IPS-20b (cell line): ENCODE measurements at regions not wholly inside any gene's neighbourhood (a gene's known extent, or its start where the extent isn't known, plus 50 kb on each side); places are given as distances from the start of the nearest gene placed in this dataset.

Experiments
- H3K27ac ChIP-seq: one replicate; pipeline ENCODE4 v1.5.1; 2013; ENCODE audit warnings: low read length
- H3K27me3 ChIP-seq: 2 replicates; pipeline ENCODE4 v1.6.1; 2013; ENCODE audit warnings: mild to moderate bottlenecking, low read length, inconsistent platforms; ENCODE audit not compliant: insufficient read depth
- H3K36me3 ChIP-seq: 2 replicates; pipeline ENCODE4 v1.6.1; 2013; ENCODE audit warnings: low read depth, mild to moderate bottlenecking, inconsistent platforms, low read length, moderate library complexity; ENCODE audit not compliant: insufficient read depth
- H3K4me1 ChIP-seq: 2 replicates; pipeline ENCODE4 v1.6.1; 2013; ENCODE audit warnings: mild to moderate bottlenecking, control low read depth, inconsistent platforms, low read length, moderate library complexity; ENCODE audit not compliant: insufficient read depth
- H3K4me3 ChIP-seq: 2 replicates; pipeline ENCODE4 v1.5.1; 2013; ENCODE audit warnings: mild to moderate bottlenecking, low read length, inconsistent platforms
- H3K9ac ChIP-seq: 2 replicates; pipeline ENCODE4 v1.6.1; 2013; ENCODE audit warnings: low read depth, mild to moderate bottlenecking, inconsistent platforms, low read length, moderate library complexity
- H3K9me3 ChIP-seq: 2 replicates; pipeline ENCODE4 v1.6.1; 2013; ENCODE audit warnings: mild to moderate bottlenecking, low read depth, low read length, inconsistent platforms; ENCODE audit not compliant: insufficient read depth

DNA sequence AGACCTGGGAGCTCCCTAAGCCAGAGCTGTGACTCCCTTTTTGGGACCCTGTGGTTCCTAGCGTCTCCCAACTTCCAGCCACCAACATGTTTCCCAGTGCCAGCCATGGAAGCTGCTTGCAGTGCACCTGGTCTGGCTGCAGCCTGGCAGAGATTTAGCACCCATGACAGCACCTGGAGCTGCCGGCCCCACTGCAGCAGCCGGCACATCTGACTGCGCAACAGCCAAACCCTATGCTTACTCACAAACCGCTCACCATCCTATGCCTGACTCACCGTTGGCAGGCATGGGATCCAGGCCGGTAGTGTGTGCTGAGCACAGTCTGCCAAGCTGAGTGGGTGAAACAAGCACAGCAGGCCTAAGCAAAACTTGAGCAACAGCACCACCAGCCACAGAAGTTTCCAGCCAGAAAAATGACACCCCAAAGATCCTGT lies 435.9 kb upstream of the PRMT6 start:
- Histone ChIP-seq H3K27ac (no peak overlapping the region), H3K4me3 (no peak overlapping the region), H3K9me3 (no peaks in the 10 kb centered on the region), H3K27me3 (no peaks in the 10 kb centered on the region), H3K9ac (no peak overlapping the region), H3K4me1 (no peaks in the 10 kb centered on the region), H3K36me3 (no peaks in the 10 kb centered on the region)

DNA sequence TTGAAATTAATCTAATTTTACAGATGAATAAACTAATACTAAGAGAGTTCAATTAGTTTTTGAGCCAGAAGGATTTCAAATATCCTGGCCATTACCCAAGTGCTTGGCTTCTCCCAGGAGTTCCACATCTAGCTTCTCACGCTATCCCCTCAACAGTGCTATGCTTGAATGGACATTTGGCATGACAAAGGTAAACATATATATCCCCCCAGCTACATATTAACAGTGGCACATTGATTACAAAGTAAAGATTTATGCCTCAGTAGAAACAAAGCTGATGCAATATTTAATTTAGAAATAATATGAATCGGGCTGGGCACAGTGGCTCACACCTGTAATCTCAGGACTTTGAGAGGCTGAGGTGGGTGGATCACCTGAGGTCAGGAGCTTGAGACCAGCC lies 434.6 kb upstream of the PRMT6 start:
- no peaks in the 10 kb centered on the region for H3K4me1 ChIP-seq
- H3K9me3 ChIP-seq, result no peaks in the 10 kb centered on the region
- H3K4me3 ChIP-seq, result no peak overlapping the region
- no peak overlapping the region for H3K27ac ChIP-seq
- H3K27me3 ChIP-seq, result no peaks in the 10 kb centered on the region
- H3K9ac ChIP-seq, result no peak overlapping the region
- H3K36me3 ChIP-seq, result no peaks in the 10 kb centered on the region

DNA sequence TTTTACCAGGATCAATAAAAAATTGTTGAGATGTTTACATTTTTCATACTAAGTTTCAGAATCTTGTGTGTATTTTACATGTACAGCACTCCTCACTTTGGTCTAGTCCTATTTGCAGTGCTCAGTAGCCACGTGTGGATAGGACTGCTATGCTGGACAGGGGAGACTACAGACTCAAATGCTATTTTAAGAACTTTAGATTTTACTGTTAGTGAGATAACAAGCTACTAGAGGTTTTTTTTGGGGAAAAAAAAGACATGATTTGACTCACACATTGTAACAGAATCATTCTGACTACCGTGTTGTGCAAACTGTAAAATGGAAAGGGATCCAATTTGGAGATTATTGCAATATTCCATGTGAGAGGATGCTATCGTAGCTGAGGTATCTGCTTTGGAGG lies 418.9 kb upstream of the PRMT6 start:
- H3K27ac ChIP-seq, result no peak overlapping the region
- H3K9ac ChIP-seq, result no peak overlapping the region
- no peaks in the 10 kb centered on the region for H3K4me1 ChIP-seq
- H3K4me3 ChIP-seq, result no peak overlapping the region
- H3K9me3 ChIP-seq, result no peaks in the 10 kb centered on the region
- no peaks in the 10 kb centered on the region for H3K36me3 ChIP-seq
- H3K27me3 ChIP-seq, result no peaks in the 10 kb centered on the region

DNA sequence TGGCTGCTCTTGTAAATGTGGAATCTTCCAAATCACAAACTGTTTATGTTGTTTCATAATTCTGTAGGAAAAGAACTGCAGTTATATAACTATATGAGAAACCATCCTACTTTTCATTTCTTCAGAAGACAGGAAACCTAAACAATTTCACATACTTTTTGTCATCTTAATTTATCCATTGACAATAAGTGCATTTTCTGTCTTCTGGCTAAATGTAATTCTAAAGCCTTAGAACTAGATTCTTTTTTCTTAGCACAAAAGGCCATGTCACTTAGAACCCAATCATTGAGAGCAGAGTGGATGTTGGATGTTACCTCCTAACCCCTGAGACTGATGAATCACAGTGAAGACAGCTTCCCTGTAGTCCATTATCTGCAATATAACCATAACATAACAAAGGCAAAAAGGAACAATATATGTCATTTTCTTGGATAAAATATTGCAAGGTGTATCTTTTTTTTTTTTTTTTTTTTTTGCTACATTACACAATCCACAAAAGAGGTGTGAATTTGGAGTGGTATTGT lies 410.2 kb upstream of the PRMT6 start:
- Histone ChIP-seq H3K4me3 (no peak overlapping the region), H3K36me3 (no peaks in the 10 kb centered on the region), H3K27ac (no peak overlapping the region), H3K4me1 (no peaks in the 10 kb centered on the region), H3K9me3 (no peaks in the 10 kb centered on the region; the same call in 1 of the 2 replicates), H3K27me3 (no peaks in the 10 kb centered on the region), H3K9ac (no peak overlapping the region)

DNA sequence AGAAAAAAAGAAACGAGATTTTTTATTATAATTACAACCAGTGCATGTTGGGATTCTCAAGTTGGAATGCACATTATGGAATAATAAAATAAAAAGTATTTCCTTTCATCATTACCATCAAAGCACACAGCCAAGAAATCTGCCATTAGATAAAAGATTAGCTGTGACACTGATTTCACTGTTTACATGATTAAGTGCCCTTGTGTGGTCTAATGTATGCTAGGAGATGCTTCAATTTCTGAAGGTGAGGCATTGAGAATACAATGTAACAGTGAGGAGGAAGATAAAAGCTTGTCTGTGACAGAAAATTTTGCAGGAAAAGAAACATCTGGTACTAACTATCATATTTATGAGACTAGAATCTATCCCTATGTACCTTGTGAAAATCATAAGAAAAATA lies 409.7 kb upstream of the PRMT6 start:
- no peaks in the 10 kb centered on the region; the same call in 1 of the 2 replicates for H3K9me3 ChIP-seq
- H3K9ac ChIP-seq, result no peak overlapping the region
- no peaks in the 10 kb centered on the region for H3K36me3 ChIP-seq

DNA sequence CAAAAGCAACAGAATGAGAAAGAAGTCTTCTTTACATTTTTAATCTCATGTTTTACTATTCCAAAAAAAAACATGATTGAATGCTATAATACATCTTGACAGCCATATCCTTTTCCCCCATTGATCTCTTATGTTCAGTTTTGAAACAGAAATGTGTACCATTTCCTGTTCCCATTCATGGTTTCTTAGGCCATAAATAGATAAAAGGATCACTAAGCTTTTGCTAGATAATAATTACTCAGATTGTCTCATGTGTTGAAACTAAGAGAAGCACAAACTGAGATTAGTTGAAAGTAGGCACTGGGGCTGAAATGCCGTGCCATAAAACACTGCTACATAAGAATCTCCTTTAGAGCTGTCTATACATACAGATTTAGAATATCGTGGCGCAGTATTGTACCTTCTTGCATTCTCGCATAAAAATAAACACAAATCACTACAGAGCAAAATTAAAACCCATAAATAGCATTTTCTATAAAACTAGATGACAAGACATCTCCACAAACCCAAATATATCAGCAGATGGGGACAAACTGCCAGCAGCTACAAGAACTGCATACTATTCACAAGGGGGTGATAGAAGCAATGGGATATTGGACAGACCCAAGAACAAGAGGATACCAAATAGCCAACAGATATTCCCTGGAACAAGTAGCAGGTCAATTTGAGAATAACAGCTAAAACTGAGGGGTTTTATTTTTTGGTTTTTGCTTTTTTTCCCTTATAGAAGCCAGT lies 405.3 kb upstream of the PRMT6 start:
- no peak overlapping the region for H3K27ac ChIP-seq
- no peaks in the 10 kb centered on the region for H3K4me1 ChIP-seq
- H3K27me3 ChIP-seq, result no peaks in the 10 kb centered on the region
- no peaks in the 10 kb centered on the region for H3K36me3 ChIP-seq
- no peaks in the 10 kb centered on the region; the same call in 1 of the 2 replicates for H3K9me3 ChIP-seq
- H3K9ac ChIP-seq, result no peak overlapping the region
- no peak overlapping the region for H3K4me3 ChIP-seq

More for the DNA sequence above, 409.7 kb upstream of the PRMT6 start:
- Histone ChIP-seq H3K4me3 (no peak overlapping the region), H3K4me1 (no peaks in the 10 kb centered on the region), H3K27me3 (no peaks in the 10 kb centered on the region), H3K27ac (no peak overlapping the region)

DNA sequence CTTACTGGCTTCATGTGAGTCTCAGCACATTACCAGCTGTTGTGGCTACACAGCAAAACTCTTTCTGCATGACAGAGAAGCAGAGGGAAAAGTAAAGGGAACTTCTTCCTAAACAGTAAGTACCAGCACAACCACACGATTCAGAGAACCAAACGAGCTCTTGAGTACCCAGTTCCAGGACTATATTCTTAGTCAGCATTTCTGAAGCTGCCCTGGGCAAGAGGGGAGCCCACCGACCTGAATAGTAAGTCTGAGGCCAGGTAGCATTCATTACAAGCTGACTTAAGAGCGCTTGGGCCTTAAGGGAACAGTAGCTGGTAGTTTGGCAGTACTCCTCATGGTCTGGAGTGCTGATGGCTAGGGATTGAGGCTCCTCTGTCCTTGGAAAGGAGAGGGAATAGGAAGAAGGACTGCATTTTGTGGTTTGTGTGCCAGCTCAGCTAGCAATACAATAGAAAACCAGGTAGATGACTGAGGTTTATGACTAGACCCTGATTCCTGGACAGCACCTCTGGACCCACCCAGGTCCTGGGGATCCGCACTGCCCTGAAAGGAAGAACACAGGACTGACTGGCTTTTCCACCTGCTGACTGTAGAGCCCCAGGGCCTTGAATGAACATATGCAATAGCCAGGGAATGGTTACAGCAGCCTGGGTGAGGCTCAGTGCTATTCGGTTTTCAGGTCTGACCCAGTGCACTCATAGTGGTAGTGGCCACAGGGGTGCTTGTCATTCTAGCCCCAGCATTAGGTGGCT lies 396.8 kb upstream of the PRMT6 start:
- Histone ChIP-seq H3K4me3 (no peak overlapping the region), H3K27ac (no peak overlapping the region), H3K36me3 (no peaks in the 10 kb centered on the region), H3K27me3 (no peaks in the 10 kb centered on the region), H3K4me1 (no peaks in the 10 kb centered on the region), H3K9me3 (peaks cover 17% of the 10 kb centered on the region), H3K9ac (no peak overlapping the region)

DNA sequence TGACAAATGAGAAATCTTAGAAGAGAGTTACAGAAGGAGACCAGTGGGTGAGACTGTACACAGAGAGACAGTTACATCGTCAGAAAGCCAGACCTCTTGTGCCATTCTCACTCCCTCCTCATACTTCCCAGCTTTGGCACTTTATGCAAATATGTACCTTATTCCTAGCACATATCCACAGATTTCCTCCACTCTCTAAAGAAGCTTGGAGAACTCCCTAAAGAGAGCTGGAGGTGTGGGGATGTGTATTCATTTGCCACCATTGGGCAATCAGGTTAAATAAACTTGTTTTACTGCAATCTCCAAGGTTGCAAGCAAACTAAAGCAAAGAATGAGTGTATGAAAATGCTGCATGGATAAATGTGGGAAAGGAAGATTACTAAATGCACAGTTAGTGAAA lies 380.9 kb upstream of the PRMT6 start:
- no peaks in the 10 kb centered on the region for H3K4me1 ChIP-seq
- H3K27me3 ChIP-seq, result no peaks in the 10 kb centered on the region
- no peak overlapping the region for H3K27ac ChIP-seq
- no peaks in the 10 kb centered on the region for H3K36me3 ChIP-seq
- H3K9ac ChIP-seq, result no peak overlapping the region
- no peaks in the 10 kb centered on the region for H3K9me3 ChIP-seq
- no peak overlapping the region for H3K4me3 ChIP-seq

DNA sequence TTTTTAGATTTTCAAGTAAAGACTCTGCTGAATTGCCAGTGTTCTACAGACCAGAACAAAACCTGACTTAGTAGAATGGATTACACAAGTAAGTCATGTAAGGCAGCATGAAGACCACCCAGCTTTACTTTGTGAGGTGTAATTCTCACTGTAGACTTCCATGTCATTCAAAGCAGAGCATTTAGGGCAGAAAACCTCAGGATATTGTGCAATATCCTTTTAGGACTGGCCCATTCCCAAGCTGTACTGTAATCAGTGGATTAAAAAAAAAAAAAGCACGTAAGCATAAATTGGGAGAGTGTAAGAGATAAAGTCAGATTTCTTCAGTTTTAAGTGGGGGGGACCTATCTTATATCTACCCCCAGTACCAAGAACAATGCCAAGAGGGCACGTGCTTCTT lies 380.5 kb upstream of the PRMT6 start:
- Histone ChIP-seq H3K4me1 (no peaks in the 10 kb centered on the region), H3K4me3 (no peak overlapping the region), H3K9ac (no peak overlapping the region), H3K27me3 (no peaks in the 10 kb centered on the region), H3K9me3 (no peaks in the 10 kb centered on the region), H3K36me3 (no peaks in the 10 kb centered on the region), H3K27ac (no peak overlapping the region)

DNA sequence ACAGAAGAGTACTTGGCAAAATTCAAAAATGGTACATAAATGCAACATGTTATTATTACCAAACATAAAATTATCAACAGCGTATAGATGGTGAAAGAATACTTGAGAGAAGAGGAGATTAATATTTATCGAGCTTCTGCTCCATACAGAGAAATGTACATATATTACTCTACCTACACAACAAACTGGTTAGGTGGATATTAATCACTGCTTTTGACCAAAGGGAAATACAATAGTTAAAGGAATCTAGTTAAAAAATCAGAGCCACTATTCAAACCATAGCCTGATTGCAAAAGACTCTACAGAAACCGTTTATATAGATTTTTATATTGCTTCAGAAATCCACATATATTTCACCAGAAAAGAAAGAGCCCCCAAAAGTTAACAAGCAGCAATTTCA lies 379.3 kb upstream of the PRMT6 start:
- H3K27me3 ChIP-seq, result no peaks in the 10 kb centered on the region
- H3K4me1 ChIP-seq, result peaks cover 3% of the 10 kb centered on the region; the same call in 1 of the 2 replicates
- H3K9ac ChIP-seq, result no peak overlapping the region
- H3K4me3 ChIP-seq, result no peak overlapping the region
- no peak overlapping the region for H3K27ac ChIP-seq
- H3K9me3 ChIP-seq, result no peaks in the 10 kb centered on the region
- H3K36me3 ChIP-seq, result no peaks in the 10 kb centered on the region

DNA sequence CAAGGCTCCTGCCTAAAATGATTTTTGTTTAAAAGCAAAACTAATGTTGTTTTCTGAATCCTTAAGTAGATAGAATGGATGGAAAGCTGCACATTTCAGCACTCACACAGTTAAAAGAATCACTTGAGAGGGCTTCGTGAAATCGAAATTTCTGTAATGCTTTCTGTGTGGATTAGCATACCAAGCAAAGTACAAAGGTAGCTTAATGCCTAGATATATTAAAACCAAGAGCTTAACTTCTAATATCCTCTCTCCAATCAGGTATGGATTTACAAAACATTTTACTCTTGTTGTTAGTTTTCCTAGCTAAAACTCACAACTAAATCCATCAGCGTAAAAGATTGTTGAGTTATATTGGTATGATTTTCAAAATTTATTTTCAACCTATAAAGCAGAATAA lies 378.8 kb upstream of the PRMT6 start:
- Histone ChIP-seq H3K36me3 (no peaks in the 10 kb centered on the region), H3K4me1 (peaks cover 6% of the 10 kb centered on the region; the same call in 1 of the 2 replicates)

More for the DNA sequence above, 378.8 kb upstream of the PRMT6 start:
- no peak overlapping the region for H3K9ac ChIP-seq
- no peak overlapping the region for H3K27ac ChIP-seq
- no peaks in the 10 kb centered on the region for H3K9me3 ChIP-seq
- H3K27me3 ChIP-seq, result no peaks in the 10 kb centered on the region
- no peak overlapping the region for H3K4me3 ChIP-seq
